ENCODE measurements at regions not wholly inside any gene's neighbourhood (a gene's known extent, or its start where the extent isn't known, plus 50 kb on each side); places are given as distances from the start of the nearest gene placed in this dataset.

- POLR2A ChIA-PET (ENCODE audit: unreplicated experiment): no interaction called here
- CTCF ChIA-PET: no interaction called here
- DNase-seq: no peak
Observed at GRCh38 chr22:47653921-47654320, 891.5 kb downstream of the TBC1D22A start.

GRCh38 chr22:47651216-47651987 is 889.0 kb downstream of the TBC1D22A start:
- no peak for DNase-seq
- Histone ChIP-seq H3K27ac (ENCODE audit: low read length) (no peak overlapping the region), H2AFZ (ENCODE audit: low read length) (no peak overlapping the region), H3K79me2 (ENCODE audit: low read length) (peaks cover 23% of the 10 kb centered on the region), H3K36me3 (ENCODE audit: low read depth, low read length) (peaks cover 18% of the 10 kb centered on the region), H3F3A (ENCODE audit: low read length, unreplicated experiment) (no peaks in the 10 kb centered on the region), H4K20me1 (ENCODE audit: low read length) (peaks cover 5% of the 10 kb centered on the region; the same call in 1 of the 2 replicates), H3K4me1 (ENCODE audit: insufficient read depth, low read length) (peaks cover 6% of the 10 kb centered on the region), H3K9me2 (replicated peaks; ENCODE audit: low read length) (no peaks in the 10 kb centered on the region), H3K27me3 (ENCODE audit: low read length) (no peaks in the 10 kb centered on the region), H3K9ac (ENCODE audit: low read length) (no peak overlapping the region), H3K4me2 (ENCODE audit: low read length) (no peak overlapping the region), H3K4me3 (ENCODE audit: low read length) (no peak overlapping the region), H3K9me3 (ENCODE audit: low read length) (no peaks in the 10 kb centered on the region)
- ATAC-seq: no peak
- ChIA-PET POLR2A (ENCODE audit: unreplicated experiment) (no interaction called here), CTCF (no interaction called here)
- no peak for TF ChIP-seq CTCF (conservative IDR thresholded peaks at IDR 0.05; ENCODE audit: low read depth, low read length)
- no TSS peak for BruUV-seq (replicated peaks)
- intact Hi-C loops (cut with micrococcal nuclease): no loop called here

More at GRCh38 chr22:47653921-47654320, 891.5 kb downstream of the TBC1D22A start:
- TF ChIP-seq EZH2phosphoT487 (IDR thresholded peaks at IDR 0.05; ENCODE audit: borderline replicate concordance, low read length) (no peak), EZH2 (IDR thresholded peaks at IDR 0.05; ENCODE audit: low read length, unreplicated experiment) (no peak), CTCF (conservative IDR thresholded peaks at IDR 0.05; ENCODE audit: low read depth, low read length) (no peak)
- H3K4me1 ChIP-seq (ENCODE audit: insufficient read depth, low read length): no peaks in the 10 kb centered on the region
- H3K9me2 ChIP-seq (replicated peaks; ENCODE audit: low read length): no peaks in the 10 kb centered on the region
- H3K9me3 ChIP-seq (ENCODE audit: low read length): no peaks in the 10 kb centered on the region
- no peak overlapping the region for H2AFZ ChIP-seq (ENCODE audit: low read length)
- ATAC-seq: no peak
- intact Hi-C loops (cut with micrococcal nuclease): no loop called here
- H3K36me3 ChIP-seq (ENCODE audit: low read depth, low read length): peaks cover 10% of the 10 kb centered on the region
- H3K27ac ChIP-seq (ENCODE audit: low read length): no peak overlapping the region
- no peak overlapping the region for H3K9ac ChIP-seq (ENCODE audit: low read length)
- no peaks in the 10 kb centered on the region for H4K20me1 ChIP-seq (ENCODE audit: low read length)
- no peak overlapping the region for H3K4me2 ChIP-seq (ENCODE audit: low read length)
- H3K27me3 ChIP-seq (ENCODE audit: low read length): no peaks in the 10 kb centered on the region
- BruUV-seq (replicated peaks): no TSS peak
- H3K4me3 ChIP-seq (ENCODE audit: low read length): no peak overlapping the region
- H3F3A ChIP-seq (ENCODE audit: low read length, unreplicated experiment): no peaks in the 10 kb centered on the region
- peaks cover 23% of the 10 kb centered on the region for H3K79me2 ChIP-seq (ENCODE audit: low read length)

GRCh38 chr22:47647720-47648119 is 885.3 kb downstream of the TBC1D22A start:
- no peak for ATAC-seq

More at GRCh38 chr22:47647720-47648119, 885.3 kb downstream of the TBC1D22A start:
- ChIA-PET POLR2A (ENCODE audit: unreplicated experiment) (no interaction called here), CTCF (no interaction called here)
- TF ChIP-seq EZH2 (IDR thresholded peaks at IDR 0.05; ENCODE audit: low read length, unreplicated experiment) (no peak), EZH2phosphoT487 (IDR thresholded peaks at IDR 0.05; ENCODE audit: borderline replicate concordance, low read length) (no peak), CTCF (conservative IDR thresholded peaks at IDR 0.05; ENCODE audit: low read depth, low read length) (no peak)
- Histone ChIP-seq H3K4me2 (ENCODE audit: low read length) (no peak overlapping the region), H3K4me3 (ENCODE audit: low read length) (no peak overlapping the region), H3K79me2 (ENCODE audit: low read length) (peaks cover 14% of the 10 kb centered on the region), H3K27ac (ENCODE audit: low read length) (no peak overlapping the region), H3K36me3 (ENCODE audit: low read depth, low read length) (peaks cover 18% of the 10 kb centered on the region), H3K9me2 (replicated peaks; ENCODE audit: low read length) (no peaks in the 10 kb centered on the region), H3K9ac (ENCODE audit: low read length) (no peak overlapping the region), H3K4me1 (ENCODE audit: insufficient read depth, low read length) (peaks cover 6% of the 10 kb centered on the region), H2AFZ (ENCODE audit: low read length) (no peak overlapping the region), H3F3A (ENCODE audit: low read length, unreplicated experiment) (no peaks in the 10 kb centered on the region), H3K27me3 (ENCODE audit: low read length) (no peaks in the 10 kb centered on the region), H3K9me3 (ENCODE audit: low read length) (no peaks in the 10 kb centered on the region), H4K20me1 (ENCODE audit: low read length) (peaks cover 5% of the 10 kb centered on the region; the same call in 1 of the 2 replicates)
- intact Hi-C loops (cut with micrococcal nuclease): no loop called here
- no TSS peak for BruUV-seq (replicated peaks)
- no peak for DNase-seq

Measured in PC-3 (cell line).